ENCODE measurements at regions not wholly inside any gene's neighbourhood (a gene's known extent, or its start where the extent isn't known, plus 50 kb on each side); places are given as distances from the start of the nearest gene placed in this dataset.

DNA sequence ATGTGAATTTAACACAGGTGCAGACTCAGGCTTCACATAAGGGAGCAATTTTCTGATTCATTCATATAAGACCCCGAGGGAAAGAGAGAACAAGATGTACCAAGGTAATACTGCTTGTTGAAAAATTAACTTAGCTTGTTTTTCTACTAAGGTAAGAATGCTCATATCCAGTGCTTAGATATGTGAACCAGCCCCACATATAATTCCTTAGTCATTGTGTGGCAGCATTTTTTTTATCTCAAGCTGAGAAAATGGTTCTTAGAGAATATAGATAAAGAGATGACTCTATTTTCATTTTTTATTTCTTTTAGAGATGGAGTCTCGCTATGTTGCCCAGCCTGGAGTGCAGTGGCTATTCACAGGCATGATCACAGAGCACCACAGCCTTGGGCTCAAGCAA, 121.8 kb upstream of the SEM1 start:
- TF ChIP-seq EP300 (IDR thresholded peaks at IDR 0.05) (no peak), POLR2A (IDR thresholded peaks at IDR 0.05) (no peak), POLR2AphosphoS5 (IDR thresholded peaks at IDR 0.05) (no peak)
- TF ChIP-seq, protein P1, sequence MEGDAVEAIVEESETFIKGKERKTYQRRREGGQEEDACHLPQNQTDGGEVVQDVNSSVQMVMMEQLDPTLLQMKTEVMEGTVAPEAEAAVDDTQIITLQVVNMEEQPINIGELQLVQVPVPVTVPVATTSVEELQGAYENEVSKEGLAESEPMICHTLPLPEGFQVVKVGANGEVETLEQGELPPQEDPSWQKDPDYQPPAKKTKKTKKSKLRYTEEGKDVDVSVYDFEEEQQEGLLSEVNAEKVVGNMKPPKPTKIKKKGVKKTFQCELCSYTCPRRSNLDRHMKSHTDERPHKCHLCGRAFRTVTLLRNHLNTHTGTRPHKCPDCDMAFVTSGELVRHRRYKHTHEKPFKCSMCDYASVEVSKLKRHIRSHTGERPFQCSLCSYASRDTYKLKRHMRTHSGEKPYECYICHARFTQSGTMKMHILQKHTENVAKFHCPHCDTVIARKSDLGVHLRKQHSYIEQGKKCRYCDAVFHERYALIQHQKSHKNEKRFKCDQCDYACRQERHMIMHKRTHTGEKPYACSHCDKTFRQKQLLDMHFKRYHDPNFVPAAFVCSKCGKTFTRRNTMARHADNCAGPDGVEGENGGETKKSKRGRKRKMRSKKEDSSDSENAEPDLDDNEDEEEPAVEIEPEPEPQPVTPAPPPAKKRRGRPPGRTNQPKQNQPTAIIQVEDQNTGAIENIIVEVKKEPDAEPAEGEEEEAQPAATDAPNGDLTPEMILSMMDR (IDR thresholded peaks at IDR 0.05) = no peak
